22Rv1 (cell line): ENCODE measurements at regions not wholly inside any gene's neighbourhood (a gene's known extent, or its start where the extent isn't known, plus 50 kb on each side); places are given as distances from the start of the nearest gene placed in this dataset.

Experiments
- ZFX ChIP-seq: fragments of 450-650 bp; IDR thresholded peaks from 2 replicates; pipeline ENCODE4 v1.6.1; 2017; ENCODE audit warnings: antibody characterized with exemption, borderline replicate concordance
- TF ChIP-seq, protein P1 (sequence below): fragments of 450-650 bp; IDR thresholded peaks from 2 replicates; pipeline ENCODE4 v1.5.1; 2017; ENCODE audit warnings: mild to moderate bottlenecking

DNA sequence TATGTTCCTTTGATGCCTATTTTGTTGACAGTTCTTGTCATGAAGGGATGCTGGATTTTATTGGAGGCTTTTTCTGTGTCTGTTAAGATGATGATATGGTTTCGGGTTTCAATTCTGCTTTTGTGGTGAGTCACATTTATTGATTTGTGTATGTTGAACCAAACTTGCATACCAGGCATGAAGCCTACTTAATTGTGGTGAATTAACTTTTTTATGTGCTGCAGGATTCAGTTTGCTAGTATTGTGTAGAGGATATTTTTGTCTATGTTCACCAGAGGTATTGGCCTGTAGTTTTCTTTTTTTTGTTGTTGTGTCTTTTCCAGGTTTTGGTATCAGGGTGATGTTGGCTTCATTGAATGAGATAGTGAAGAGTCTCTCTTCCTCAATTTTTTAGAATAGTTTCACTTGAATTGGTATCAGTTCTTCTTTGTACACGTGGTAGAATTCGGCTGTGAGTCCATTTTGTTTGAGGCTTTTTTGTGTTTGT, 345.9 kb downstream of the KIF20B start:
- TF ChIP-seq, protein P1, sequence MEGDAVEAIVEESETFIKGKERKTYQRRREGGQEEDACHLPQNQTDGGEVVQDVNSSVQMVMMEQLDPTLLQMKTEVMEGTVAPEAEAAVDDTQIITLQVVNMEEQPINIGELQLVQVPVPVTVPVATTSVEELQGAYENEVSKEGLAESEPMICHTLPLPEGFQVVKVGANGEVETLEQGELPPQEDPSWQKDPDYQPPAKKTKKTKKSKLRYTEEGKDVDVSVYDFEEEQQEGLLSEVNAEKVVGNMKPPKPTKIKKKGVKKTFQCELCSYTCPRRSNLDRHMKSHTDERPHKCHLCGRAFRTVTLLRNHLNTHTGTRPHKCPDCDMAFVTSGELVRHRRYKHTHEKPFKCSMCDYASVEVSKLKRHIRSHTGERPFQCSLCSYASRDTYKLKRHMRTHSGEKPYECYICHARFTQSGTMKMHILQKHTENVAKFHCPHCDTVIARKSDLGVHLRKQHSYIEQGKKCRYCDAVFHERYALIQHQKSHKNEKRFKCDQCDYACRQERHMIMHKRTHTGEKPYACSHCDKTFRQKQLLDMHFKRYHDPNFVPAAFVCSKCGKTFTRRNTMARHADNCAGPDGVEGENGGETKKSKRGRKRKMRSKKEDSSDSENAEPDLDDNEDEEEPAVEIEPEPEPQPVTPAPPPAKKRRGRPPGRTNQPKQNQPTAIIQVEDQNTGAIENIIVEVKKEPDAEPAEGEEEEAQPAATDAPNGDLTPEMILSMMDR: no peak
- TF ChIP-seq ZFX: no peak
